GOT3 (cell line): ENCODE measurements at regions not wholly inside any gene's neighbourhood (a gene's known extent, or its start where the extent isn't known, plus 50 kb on each side); places are given as distances from the start of the nearest gene placed in this dataset.
"Not testable (repeated sequence)": the region's sequence is repeated elsewhere in the genome, so short reads cannot be mapped to it uniquely, and the experiment has no call there.

ENCODE experiments used
- DNase-seq: peaks from one replicate; lab custom pipeline; 2025; ENCODE audit warnings: mixed read lengths; lab: John Stamatoyannopoulos, UW

- no peak for DNase-seq
These were observed 164.4 kb upstream of the NAMPT start for GRCh38 chr7:106448992-106449859.

GRCh38 chr7:106448346-106448991 is 163.7 kb upstream of the NAMPT start:
- DNase-seq = no peak

- no peak for DNase-seq
These were observed 162.6 kb upstream of the NAMPT start for GRCh38 chr7:106447318-106447847.

DNA sequence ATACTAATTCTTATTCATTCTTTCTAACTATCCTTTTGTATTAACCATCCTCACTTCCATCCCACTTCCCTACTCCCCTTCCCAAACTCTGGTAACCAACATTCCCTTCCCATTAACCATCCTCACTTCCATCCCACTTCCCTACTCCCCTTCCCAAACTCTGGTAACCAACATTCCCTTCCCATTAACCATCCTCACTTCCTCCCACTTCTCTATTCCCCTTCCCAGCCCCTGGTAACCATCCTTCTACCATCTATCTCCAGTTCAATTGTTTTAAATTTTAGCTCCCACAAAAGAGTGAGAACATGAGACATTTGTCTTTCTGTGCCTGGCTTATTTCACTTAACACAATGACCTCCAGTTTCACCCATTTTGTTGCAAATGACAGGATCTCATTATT is 160.6 kb upstream of the NAMPT start:
- not testable (repeated sequence) for DNase-seq

GRCh38 chr7:106444068-106444655 is 159.4 kb upstream of the NAMPT start:
- DNase-seq = no peak

- DNase-seq = no peak
These were observed 158.4 kb upstream of the NAMPT start for GRCh38 chr7:106443156-106443555.

- no peak for DNase-seq
These were observed 157.7 kb upstream of the NAMPT start for GRCh38 chr7:106442476-106442875.

GRCh38 chr7:106441343-106441742 is 156.6 kb upstream of the NAMPT start:
- DNase-seq = not testable (repeated sequence)

DNA sequence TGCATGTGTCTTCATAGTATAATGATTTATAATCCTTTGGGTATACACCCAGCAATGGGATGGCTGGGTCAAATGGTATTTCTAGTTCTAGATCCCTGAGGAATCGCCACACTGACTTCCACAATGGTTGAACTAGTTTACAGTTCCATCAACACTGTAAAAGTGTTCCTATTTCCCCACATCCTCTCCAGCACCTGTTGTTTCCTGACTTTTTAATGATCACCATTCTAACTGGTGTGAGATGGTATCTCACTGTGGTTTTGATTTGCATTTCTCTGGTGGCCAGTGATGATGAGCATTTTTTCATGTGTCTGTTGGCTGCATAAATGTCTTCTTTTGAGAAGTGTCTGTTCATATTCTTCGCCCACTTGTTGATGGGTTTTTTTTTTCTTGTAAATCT is 152.2 kb upstream of the NAMPT start:
- DNase-seq = not testable (repeated sequence)

DNA sequence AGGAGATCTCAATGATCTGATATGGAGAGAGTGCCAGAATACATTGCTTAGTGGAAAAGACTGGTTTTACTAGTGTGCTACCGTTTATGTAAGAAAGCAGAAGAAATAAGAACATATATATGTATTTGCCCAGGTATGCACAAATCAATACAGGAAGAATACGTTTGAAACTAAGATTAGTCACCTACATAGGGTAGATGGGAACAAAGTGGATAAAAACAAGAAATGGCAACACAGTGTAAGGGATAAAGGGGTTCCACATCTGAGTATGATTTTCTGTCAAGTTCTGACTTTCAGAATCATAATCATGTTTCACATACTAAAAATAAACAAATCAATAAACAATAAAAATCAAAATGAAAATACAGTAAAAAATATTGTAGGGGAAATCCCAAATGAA is 148.6 kb upstream of the NAMPT start:
- no peak for DNase-seq

DNA sequence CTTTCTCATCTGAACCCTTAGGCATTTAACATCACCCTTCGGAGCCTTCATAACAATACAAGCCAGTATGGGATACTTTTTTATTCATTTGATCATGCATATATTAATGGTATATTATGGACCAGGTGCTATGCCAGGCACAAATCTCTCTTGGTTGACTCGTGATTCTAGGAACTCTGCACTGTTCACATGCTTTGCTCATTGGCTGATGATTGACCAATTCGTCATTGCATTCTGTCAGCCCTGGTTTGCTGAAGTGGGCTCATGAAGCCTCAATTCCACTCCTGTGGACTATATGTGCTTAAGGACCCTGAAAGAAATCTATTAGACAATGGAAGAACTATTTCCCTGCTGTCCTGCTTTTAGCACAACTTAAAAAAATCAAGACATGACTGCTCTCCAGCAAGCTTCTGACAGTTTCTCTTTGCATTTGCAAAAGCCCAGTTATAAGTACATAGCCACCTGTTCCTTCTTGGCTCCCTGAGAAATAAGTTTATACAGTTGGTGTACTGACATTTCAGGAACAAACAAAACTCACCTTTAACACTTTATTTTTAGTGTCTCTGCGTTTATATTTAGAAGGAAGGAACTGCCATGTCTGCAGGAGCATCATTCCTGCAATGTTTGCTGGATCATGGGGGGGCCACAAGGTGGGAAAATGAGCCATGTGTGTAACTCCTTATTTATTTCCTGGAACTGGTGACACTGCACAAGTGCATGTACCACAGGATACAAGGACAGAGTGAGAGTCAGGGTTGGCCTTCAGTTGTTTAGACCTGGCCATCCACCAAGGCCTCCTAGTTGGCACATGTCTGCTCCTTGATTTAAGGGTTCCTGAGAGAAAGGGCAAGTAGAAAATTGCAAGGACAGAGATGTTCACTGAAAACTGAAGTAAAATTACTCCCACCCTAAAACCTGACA is 146.0 kb upstream of the NAMPT start:
- no peak for DNase-seq

GRCh38 chr7:106430103-106430502 is 145.3 kb upstream of the NAMPT start:
- no peak for DNase-seq

DNA sequence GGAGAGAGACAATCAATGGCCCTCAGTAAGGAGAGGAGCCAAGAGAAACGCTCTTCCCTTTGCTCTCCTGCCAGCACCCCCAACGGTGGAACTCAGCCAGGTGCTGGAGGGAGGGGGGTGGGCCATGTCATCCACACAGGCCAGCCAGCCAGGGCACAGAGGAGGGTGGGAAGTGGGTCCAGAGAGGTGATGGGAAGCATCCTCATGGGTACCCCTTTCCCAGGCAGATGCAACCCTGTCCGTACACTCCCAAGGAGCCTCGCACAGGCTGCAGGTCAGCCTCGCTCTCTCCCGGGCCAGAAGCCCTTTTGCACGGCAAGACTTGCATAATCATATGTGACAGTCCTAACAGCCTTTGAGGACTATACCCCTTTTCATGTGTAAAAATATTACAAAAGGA is 142.0 kb upstream of the NAMPT start:
- DNase-seq = no peak

DNA sequence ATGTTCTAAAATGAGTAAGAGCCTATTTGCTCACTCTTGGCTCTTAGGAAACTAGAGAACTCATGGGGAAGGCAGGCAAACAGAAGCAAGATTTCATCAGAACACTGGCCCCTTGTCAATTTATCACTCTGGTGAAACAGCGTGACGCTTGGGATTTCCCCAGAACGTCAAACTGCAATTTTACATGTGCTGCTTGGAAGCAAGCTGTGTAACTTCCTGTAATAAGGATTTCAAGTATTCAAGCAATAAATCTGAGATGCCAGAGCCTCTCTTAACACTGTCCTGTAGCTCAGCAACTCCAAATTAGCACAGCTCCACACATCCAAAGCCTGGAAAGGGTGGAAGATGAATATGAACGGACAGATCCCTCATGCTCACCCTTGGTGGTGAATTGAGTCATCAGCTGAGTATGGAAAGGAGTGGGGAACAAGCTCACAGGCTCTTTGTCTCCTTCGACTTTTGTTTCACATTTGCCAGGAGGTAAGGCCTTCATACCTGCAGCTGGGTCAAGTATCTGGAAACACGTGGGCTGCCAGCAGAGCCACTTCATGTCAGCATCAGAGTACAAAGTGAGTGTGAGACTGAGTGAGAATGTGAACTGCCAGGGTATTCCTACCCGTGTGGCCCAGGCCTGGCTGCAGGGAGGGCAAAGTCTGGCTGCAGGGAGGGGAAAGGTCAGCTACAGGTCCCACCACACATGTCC is 140.4 kb upstream of the NAMPT start:
- DNase-seq = peak; percentile 60

DNA sequence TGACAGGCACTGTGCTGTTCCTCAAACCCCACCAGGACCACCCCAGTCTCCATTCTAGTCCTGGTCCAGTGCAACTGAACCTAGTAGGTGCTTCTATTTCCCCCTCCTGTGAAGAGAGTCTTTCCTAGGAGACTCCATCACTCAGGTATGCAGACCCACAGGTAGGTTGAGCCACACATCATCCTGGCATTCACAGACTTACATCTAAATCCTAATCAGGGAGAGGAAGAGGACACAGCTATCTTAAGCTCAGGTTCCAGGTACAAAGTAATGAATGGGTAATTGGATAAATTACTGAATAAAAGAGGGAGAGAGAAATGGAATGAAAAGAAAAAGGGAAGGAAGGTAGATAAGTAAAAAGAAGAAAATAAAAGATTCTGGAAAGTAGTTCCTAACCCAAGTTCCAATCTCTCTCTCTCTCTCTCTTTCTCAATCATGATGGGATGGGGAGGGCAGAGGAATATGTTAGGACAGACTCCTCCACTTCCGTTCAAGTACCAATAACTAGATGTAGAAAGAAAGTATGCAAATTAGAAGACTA is 139.8 kb upstream of the NAMPT start:
- DNase-seq = no peak

- no peak for DNase-seq
These were observed 139.2 kb upstream of the NAMPT start for GRCh38 chr7:106423821-106424475.

- no peak for DNase-seq
These were observed 138.3 kb upstream of the NAMPT start for GRCh38 chr7:106423111-106423510.

GRCh38 chr7:106421181-106421762 is 136.5 kb upstream of the NAMPT start:
- DNase-seq = peak; percentile 38

DNA sequence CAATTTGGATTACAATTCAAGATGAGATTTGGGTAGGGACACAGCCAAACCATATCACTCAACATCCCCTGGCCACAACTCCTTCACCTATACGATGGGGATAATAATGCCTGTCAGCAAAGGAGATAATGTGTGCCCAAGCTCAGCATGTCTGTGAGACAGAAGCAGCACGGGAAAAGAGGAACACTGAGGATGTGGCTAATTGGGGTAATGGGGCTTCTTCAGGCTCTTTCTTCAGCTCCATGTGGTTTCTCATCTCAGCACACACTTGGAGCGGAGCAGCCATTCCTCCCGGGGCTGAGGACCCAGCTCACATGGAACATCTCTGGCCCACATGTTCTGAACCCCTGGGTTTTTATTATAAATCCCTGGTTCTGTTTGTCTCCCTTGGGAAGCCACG is 136.0 kb upstream of the NAMPT start:
- no peak for DNase-seq

DNA sequence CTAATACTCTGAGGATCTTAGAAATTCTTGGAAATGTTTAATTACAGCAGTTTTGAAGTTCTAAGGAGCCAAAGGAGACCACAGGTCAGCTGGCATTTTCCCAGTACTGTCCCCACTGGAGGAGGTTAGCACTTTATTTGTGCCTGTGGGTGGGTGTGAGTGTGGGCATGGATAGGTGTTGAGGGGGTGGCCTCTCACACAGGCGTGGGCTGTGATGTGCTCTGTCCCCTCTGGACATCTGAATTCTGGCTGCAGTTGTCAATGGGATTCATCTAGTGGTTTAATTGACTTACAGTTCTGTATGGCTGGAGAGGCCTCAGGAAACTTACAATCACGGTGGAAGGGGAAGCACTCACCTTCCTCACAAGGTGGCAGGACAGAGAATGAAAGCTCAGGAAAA is 135.4 kb upstream of the NAMPT start:
- DNase-seq = no peak
